ENCODE measurements at regions not wholly inside any gene's neighbourhood (a gene's known extent, or its start where the extent isn't known, plus 50 kb on each side); places are given as distances from the start of the nearest gene placed in this dataset.

DNA sequence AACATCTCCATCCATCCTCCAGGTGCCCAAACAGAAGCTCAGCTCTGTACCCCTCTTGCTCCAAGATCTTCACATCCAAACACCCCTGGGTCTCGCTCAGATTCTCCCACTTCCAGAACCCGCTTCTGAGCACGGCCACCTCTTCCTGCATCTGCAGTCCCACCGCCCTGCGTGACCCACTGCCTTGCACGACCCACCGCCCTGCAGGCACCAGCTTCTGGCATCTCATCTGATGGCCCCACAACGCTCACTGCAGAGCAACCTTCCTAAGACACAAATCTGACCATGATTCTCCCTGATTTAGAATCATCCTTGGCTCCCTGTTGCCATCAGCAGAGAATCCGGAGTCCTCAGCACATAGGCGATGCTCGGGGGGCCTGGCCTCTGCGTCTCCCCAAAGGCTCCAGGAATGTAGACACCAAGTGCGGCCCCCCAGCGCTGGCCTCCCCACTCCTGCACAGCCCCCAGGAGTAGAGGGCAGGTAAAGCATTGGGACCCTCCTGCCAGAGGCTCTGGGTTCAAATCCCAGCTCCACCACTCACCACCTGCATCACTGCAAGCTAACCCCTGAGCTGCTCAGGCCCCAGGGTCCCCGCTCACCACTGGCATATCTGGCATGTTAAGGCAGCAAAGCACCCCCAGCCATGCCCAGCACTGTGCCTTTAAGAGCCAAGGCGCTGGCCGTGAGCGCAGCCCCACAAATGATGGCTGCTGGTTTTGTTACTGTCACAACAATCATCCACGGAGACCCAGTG, 459.3 kb downstream of the BRD1 start:
- TF ChIP-seq CTCF (IDR thresholded peaks at IDR 0.05; ENCODE audit: insufficient read depth, low read length, poor library complexity, severe bottlenecking): no peak
- no peaks in the 10 kb centered on the region for H3K27me3 ChIP-seq (replicated peaks; ENCODE audit: control insufficient read depth, insufficient read depth, low read length)
- H3K4me3 ChIP-seq (replicated peaks; ENCODE audit: low read depth, low read length): no peak overlapping the region
- DNase-seq (ENCODE audit: extremely low read depth, insufficient read length): no peak
- H3K36me3 ChIP-seq (ENCODE audit: control insufficient read depth, insufficient read depth, low read length): no peaks in the 10 kb centered on the region

DNA sequence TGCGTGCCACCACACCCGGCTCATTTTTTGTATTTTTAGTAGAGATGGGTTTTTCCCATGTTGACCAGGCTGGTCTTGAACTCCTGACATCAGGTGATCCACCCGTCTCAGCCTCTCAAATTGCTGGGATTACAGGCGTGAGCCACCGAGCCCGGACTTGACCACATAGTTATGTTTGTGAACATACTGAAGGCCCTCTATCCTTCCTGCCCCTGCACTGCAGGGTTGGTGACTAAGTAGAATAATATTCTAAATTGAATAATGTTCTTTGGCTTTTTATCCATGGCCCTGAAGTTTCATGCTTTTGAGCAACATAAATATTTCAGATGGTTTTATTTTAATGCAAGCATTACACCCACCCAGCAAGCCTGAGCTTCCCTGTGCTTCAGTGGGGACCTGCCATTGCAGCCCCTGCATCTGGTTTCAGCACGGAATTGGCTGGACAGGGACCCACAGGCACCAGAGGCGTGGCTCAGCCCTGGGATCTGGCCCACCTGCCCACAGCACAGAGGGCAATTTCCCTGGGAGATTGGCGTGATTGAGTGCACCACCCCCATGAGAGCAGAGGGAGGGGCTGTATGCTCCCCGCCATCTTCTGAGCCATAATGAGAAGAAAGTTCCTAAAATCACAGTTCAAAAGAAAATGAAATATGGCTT, 460.5 kb downstream of the BRD1 start:
- no peaks in the 10 kb centered on the region for H3K27me3 ChIP-seq (replicated peaks; ENCODE audit: control insufficient read depth, insufficient read depth, low read length)
- TF ChIP-seq CTCF (IDR thresholded peaks at IDR 0.05; ENCODE audit: insufficient read depth, low read length, poor library complexity, severe bottlenecking): no peak
- DNase-seq (ENCODE audit: extremely low read depth, insufficient read length): no peak
- no peaks in the 10 kb centered on the region for H3K36me3 ChIP-seq (ENCODE audit: control insufficient read depth, insufficient read depth, low read length)
- no peak overlapping the region for H3K4me3 ChIP-seq (replicated peaks; ENCODE audit: low read depth, low read length)

DNA sequence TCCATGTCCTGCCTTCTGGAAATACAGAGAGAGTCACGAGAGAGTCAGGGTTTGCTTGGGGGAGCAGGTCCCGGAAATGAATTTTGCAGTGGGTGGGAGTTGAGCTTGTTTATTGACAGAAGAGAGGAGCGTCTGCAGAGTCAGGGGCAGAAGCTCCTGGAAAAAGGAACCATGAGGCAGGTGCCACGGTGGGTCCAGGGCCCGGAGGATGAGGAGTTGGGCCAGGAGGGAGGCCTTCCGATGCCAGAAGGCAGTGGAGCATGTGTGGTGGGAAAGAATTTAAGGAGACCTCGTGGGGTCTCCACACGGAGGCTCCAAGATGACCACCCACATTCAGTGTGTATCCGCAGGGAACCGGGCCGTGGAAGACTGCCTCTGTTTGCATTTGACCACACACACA, 461.2 kb downstream of the BRD1 start:
- Histone ChIP-seq H3K36me3 (ENCODE audit: control insufficient read depth, insufficient read depth, low read length) (no peaks in the 10 kb centered on the region), H3K27me3 (replicated peaks; ENCODE audit: control insufficient read depth, insufficient read depth, low read length) (no peaks in the 10 kb centered on the region), H3K4me3 (replicated peaks; ENCODE audit: low read depth, low read length) (no peak overlapping the region)
- no peak for TF ChIP-seq CTCF (IDR thresholded peaks at IDR 0.05; ENCODE audit: insufficient read depth, low read length, poor library complexity, severe bottlenecking)
- DNase-seq (ENCODE audit: extremely low read depth, insufficient read length): no peak

GRCh38 chr22:49365910-49366309, 461.8 kb downstream of the BRD1 start:
- Histone ChIP-seq H3K36me3 (ENCODE audit: control insufficient read depth, insufficient read depth, low read length) (no peaks in the 10 kb centered on the region), H3K27me3 (replicated peaks; ENCODE audit: control insufficient read depth, insufficient read depth, low read length) (no peaks in the 10 kb centered on the region), H3K4me3 (replicated peaks; ENCODE audit: low read depth, low read length) (no peak overlapping the region)
- TF ChIP-seq CTCF (IDR thresholded peaks at IDR 0.05; ENCODE audit: insufficient read depth, low read length, poor library complexity, severe bottlenecking): no peak
- no peak for DNase-seq (ENCODE audit: extremely low read depth, insufficient read length)

DNA sequence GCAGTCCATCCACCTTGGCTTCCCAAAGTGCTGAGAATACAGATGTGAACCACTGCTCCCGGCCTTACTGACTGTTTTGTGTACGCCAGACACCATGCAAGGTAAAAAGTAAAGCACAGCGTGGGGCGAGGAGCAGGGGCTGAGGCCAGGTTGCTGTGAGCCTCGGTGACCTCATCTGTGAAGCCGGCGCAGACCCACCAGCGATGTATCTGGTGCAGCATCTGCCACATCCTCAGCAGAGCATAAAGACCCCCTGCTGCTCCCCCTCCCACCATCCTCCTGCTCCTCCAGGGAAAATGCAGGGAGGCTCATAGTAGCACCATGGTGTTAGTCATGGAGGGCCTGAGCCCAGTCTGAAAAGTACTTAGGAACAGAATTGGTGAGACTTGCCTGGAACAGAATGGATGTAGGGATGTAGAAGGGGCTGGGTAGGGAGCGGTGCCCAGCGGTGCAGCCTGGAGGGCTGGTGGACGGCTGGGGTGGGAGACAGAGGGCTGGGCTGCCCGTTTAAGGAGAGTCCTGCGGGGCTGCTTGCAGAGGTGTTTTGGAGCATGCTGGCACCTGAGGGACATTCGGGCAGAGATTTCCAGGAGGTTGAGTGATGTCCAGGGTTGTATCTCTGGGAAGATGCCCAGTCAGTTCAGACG, 462.4 kb downstream of the BRD1 start:
- no peak for TF ChIP-seq CTCF (IDR thresholded peaks at IDR 0.05; ENCODE audit: insufficient read depth, low read length, poor library complexity, severe bottlenecking)
- no peaks in the 10 kb centered on the region for H3K27me3 ChIP-seq (replicated peaks; ENCODE audit: control insufficient read depth, insufficient read depth, low read length)
- DNase-seq (ENCODE audit: extremely low read depth, insufficient read length): no peak

More for the DNA sequence above, 462.4 kb downstream of the BRD1 start:
- no peaks in the 10 kb centered on the region for H3K36me3 ChIP-seq (ENCODE audit: control insufficient read depth, insufficient read depth, low read length)
- no peak overlapping the region for H3K4me3 ChIP-seq (replicated peaks; ENCODE audit: low read depth, low read length)
